NB4 (cell line): ENCODE measurements at regions not wholly inside any gene's neighbourhood (a gene's known extent, or its start where the extent isn't known, plus 50 kb on each side); places are given as distances from the start of the nearest gene placed in this dataset.

Experiments
- CTCF ChIP-seq: IDR thresholded peaks from one replicate; pipeline ENCODE4 v1.5.1; 2012; ENCODE audit warnings: low read depth, low read length
- MAX ChIP-seq: IDR thresholded peaks from 2 replicates; pipeline ENCODE4 v1.6.1; 2011; ENCODE audit warnings: low read depth, low read length
- MYC ChIP-seq: IDR thresholded peaks from 2 replicates; pipeline ENCODE4 v1.6.1; 2011; ENCODE audit warnings: low read depth, low read length

GRCh38 chr4:155616117-155616516, 50.5 kb upstream of the GUCY1A1 start:
- TF ChIP-seq CTCF (no peak), MYC (no peak), MAX (no peak)
